Progenitor cell of endocrine pancreas (in vitro differentiated cells): ENCODE measurements at regions not wholly inside any gene's neighbourhood (a gene's known extent, or its start where the extent isn't known, plus 50 kb on each side); places are given as distances from the start of the nearest gene placed in this dataset.

ENCODE experiments used
- DNase-seq: peaks from one replicate; pipeline ENCODE4 v3.0.0; 2021; ENCODE audit warnings: low spot score; ENCODE audit not compliant: unreplicated experiment
- H3K27ac Mint-ChIP-seq: 2 replicates; pipeline ENCODE4 v1.8.0; 2021; ENCODE audit warnings: mild to moderate bottlenecking, moderate library complexity, mixed read lengths
- H3K27me3 Mint-ChIP-seq: 2 replicates; pipeline ENCODE4 v1.8.0; 2021; ENCODE audit warnings: mixed read lengths
- H3K36me3 Mint-ChIP-seq: 2 replicates; pipeline ENCODE4 v1.8.0; 2022; ENCODE audit warnings: mixed read lengths; ENCODE audit not compliant: insufficient read depth
- H3K4me1 Mint-ChIP-seq: 2 replicates; pipeline ENCODE4 v1.8.0; 2021; ENCODE audit warnings: low read depth, mixed read lengths
- H3K4me3 Mint-ChIP-seq: 2 replicates; pipeline ENCODE4 v1.8.0; 2021; ENCODE audit warnings: low read depth, mild to moderate bottlenecking, moderate library complexity, mixed read lengths
- H3K9me3 Mint-ChIP-seq: 2 replicates; pipeline ENCODE4 v1.8.0; 2021; ENCODE audit warnings: low read depth, mixed read lengths
- CTCF ChIP-seq: fragments of 200-600 bp; sonication (generic); IDR thresholded peaks from one replicate; pipeline ENCODE4 v1.5.0; 2021; ENCODE audit warnings: antibody characterized with exemption, mild to moderate bottlenecking; ENCODE audit not compliant: unreplicated experiment

- TF ChIP-seq CTCF = no peak
- Mint-ChIP-seq H3K4me1 (peaks cover 7% of the 10 kb centered on the region), H3K36me3 (no peaks in the 10 kb centered on the region), H3K27me3 (peaks cover 66% of the 10 kb centered on the region), H3K4me3 (no peak overlapping the region), H3K27ac (no peak overlapping the region), H3K9me3 (peaks cover 3% of the 10 kb centered on the region)
- no peak for DNase-seq
Measured at GRCh38 chr15:69784798-69785566, 312.7 kb downstream of the TLE3 start.

- H3K27ac Mint-ChIP-seq = no peak overlapping the region
- peaks cover 62% of the 10 kb centered on the region for H3K27me3 Mint-ChIP-seq
- H3K4me3 Mint-ChIP-seq = no peak overlapping the region
- H3K9me3 Mint-ChIP-seq = peaks cover 6% of the 10 kb centered on the region
- TF ChIP-seq CTCF = no peak
- no peak for DNase-seq
- H3K4me1 Mint-ChIP-seq = peaks cover 7% of the 10 kb centered on the region
- H3K36me3 Mint-ChIP-seq = no peaks in the 10 kb centered on the region
Measured at GRCh38 chr15:69786136-69786701, 311.5 kb downstream of the TLE3 start.

GRCh38 chr15:69787791-69788190 lies 309.9 kb downstream of the TLE3 start:
- TF ChIP-seq CTCF = no peak
- DNase-seq = no peak
- Mint-ChIP-seq H3K36me3 (peaks cover 2% of the 10 kb centered on the region), H3K4me3 (no peak overlapping the region), H3K27ac (no peak overlapping the region), H3K4me1 (peaks cover 5% of the 10 kb centered on the region), H3K9me3 (peaks cover 8% of the 10 kb centered on the region), H3K27me3 (peaks cover 61% of the 10 kb centered on the region)

- Mint-ChIP-seq H3K4me1 (peaks cover 1% of the 10 kb centered on the region), H3K9me3 (peaks cover 8% of the 10 kb centered on the region), H3K27ac (no peak overlapping the region), H3K27me3 (peaks cover 62% of the 10 kb centered on the region), H3K4me3 (no peak overlapping the region), H3K36me3 (peaks cover 2% of the 10 kb centered on the region)
- no peak for TF ChIP-seq CTCF
- DNase-seq = no peak
Measured at GRCh38 chr15:69789648-69790393, 307.9 kb downstream of the TLE3 start.

GRCh38 chr15:69790632-69791031 lies 307.1 kb downstream of the TLE3 start:
- DNase-seq = no peak
- H3K27me3 Mint-ChIP-seq = peaks cover 56% of the 10 kb centered on the region
- peaks cover 2% of the 10 kb centered on the region for H3K36me3 Mint-ChIP-seq
- peaks cover 8% of the 10 kb centered on the region for H3K9me3 Mint-ChIP-seq
- peaks cover 5% of the 10 kb centered on the region for H3K4me1 Mint-ChIP-seq
- no peak overlapping the region for H3K27ac Mint-ChIP-seq
- no peak for TF ChIP-seq CTCF
- no peak overlapping the region for H3K4me3 Mint-ChIP-seq
